Activated T-cell treated with anti-CD3 and anti-CD28 coated beads, Interleukin-2, amount 50 U/mL, for 48 hours (primary cell): ENCODE measurements at regions not wholly inside any gene's neighbourhood (a gene's known extent, or its start where the extent isn't known, plus 50 kb on each side); places are given as distances from the start of the nearest gene placed in this dataset.
"Not testable (repeated sequence)": the region's sequence is repeated elsewhere in the genome, so short reads cannot be mapped to it uniquely, and the experiment has no call there.

ENCODE experiments used
- DNase-seq, 2 experiments: peaks; one replicate each; pipeline ENCODE4 v3.0.0-alpha.2; 2020

GRCh38 chr13:30054546-30054945 lies 204.1 kb upstream of the UBL3 start:
- DNase-seq: not testable (repeated sequence)

GRCh38 chr13:30053939-30054338 lies 203.5 kb upstream of the UBL3 start:
- no peak for DNase-seq

- no peak for DNase-seq
These were observed 201.7 kb upstream of the UBL3 start for GRCh38 chr13:30052120-30052519.

- no peak for DNase-seq
These were observed 201.2 kb upstream of the UBL3 start for GRCh38 chr13:30051531-30052060.

GRCh38 chr13:30049692-30050091 lies 199.3 kb upstream of the UBL3 start:
- DNase-seq: peak in 1 of 2 experiments; percentile 20

GRCh38 chr13:30047154-30047874 lies 196.9 kb upstream of the UBL3 start:
- DNase-seq: no peak

- no peak for DNase-seq
These were observed 195.7 kb upstream of the UBL3 start for GRCh38 chr13:30045916-30046704.

- DNase-seq: no peak
These were observed 194.5 kb upstream of the UBL3 start for GRCh38 chr13:30044932-30045331.

GRCh38 chr13:30043631-30043925 lies 193.2 kb upstream of the UBL3 start:
- no peak for DNase-seq

GRCh38 chr13:30042891-30043630 lies 192.6 kb upstream of the UBL3 start:
- DNase-seq: no peak

GRCh38 chr13:30042272-30042671 lies 191.9 kb upstream of the UBL3 start:
- DNase-seq: no peak

GRCh38 chr13:30039511-30039911 lies 189.1 kb upstream of the UBL3 start:
- DNase-seq: no peak

GRCh38 chr13:30038884-30039283 lies 188.5 kb upstream of the UBL3 start:
- no peak for DNase-seq

- DNase-seq: no peak
These were observed 187.3 kb upstream of the UBL3 start for GRCh38 chr13:30037766-30038165.

GRCh38 chr13:30037306-30037705 lies 186.9 kb upstream of the UBL3 start:
- no peak for DNase-seq

- DNase-seq: no peak
These were observed 184.0 kb upstream of the UBL3 start for GRCh38 chr13:30034458-30034795.

- DNase-seq: no peak
These were observed 183.5 kb upstream of the UBL3 start for GRCh38 chr13:30033681-30034457.

- no peak for DNase-seq
These were observed 181.8 kb upstream of the UBL3 start for GRCh38 chr13:30032263-30032662.

- no peak for DNase-seq
These were observed 181.1 kb upstream of the UBL3 start for GRCh38 chr13:30031488-30031887.

- no peak for DNase-seq
These were observed 179.8 kb upstream of the UBL3 start for GRCh38 chr13:30030141-30030750.

- no peak for DNase-seq
These were observed 177.4 kb upstream of the UBL3 start for GRCh38 chr13:30027569-30028455.
